GM21723 (cell line): ENCODE measurements at regions not wholly inside any gene's neighbourhood (a gene's known extent, or its start where the extent isn't known, plus 50 kb on each side); places are given as distances from the start of the nearest gene placed in this dataset.
A peak's percentile ranks its signal among the peaks of the same experiment; 100 is the strongest.

Source experiments
- ATAC-seq: cut with Tn5 transposase; IDR thresholded peaks from one replicate; pipeline ENCODE4 v1.9.1; 2021; ENCODE audit warnings: mild to moderate bottlenecking, moderate library complexity; ENCODE audit not compliant: unreplicated experiment

DNA sequence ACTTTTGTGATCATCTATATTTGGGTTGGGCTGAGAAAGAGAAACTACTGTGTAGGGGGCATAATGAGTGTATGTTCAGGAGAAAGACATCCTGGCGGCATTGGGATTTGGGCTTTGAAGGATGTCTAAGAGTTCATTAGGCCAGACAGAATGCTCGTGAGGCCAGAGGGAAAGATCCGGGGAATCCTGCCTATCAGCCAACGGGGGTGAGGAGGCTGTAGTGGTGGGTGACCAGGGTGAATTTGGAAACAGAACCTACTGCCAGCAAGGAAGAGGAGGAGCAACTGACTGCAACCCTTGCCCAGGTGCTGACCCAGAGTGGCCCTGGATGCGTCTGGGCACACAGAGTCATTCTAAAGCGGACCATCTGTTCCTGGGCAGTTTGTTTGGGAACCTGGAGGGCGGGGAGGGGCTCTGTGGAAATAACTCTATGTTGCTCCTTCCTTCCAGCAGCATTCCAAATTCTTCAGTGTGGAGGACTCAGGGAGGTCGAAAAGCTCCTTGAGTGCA, 56.9 kb upstream of the ECE1 start:
- ATAC-seq: no peak

DNA sequence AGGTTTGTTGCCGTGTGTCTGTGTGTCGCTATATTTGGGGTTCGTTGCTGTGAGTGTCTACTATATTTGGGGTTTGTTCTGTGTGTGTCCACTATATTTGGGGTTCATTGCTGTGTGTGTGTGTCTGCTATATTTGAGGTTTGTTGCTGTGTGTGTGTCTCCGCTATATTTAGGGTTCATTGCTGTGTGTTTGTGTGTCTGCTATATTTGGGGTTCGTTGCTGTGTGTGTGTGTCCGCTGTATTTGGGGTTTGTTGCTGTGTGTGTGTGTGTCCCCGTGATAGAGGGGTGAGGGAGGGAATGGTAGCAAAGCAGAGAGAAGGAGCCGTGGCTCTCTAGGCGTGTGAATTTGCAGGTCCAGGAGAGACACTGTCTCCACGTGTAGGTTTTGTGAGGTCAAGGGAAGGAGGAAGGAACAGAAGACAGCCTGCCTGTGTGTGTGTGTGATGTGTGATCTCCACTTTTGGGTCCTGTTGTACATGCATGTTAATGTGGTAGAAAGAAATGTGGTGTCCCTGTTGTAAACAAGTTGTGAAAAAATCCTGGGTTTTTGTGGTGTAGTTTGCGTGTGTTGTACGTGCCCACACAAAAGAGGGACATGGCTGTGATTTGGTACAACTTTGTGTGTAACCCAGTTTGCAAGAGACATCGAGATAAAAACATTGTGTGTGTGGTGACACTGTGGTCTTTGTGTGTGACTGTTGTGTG, 56.3 kb upstream of the ECE1 start:
- ATAC-seq: no peak

DNA sequence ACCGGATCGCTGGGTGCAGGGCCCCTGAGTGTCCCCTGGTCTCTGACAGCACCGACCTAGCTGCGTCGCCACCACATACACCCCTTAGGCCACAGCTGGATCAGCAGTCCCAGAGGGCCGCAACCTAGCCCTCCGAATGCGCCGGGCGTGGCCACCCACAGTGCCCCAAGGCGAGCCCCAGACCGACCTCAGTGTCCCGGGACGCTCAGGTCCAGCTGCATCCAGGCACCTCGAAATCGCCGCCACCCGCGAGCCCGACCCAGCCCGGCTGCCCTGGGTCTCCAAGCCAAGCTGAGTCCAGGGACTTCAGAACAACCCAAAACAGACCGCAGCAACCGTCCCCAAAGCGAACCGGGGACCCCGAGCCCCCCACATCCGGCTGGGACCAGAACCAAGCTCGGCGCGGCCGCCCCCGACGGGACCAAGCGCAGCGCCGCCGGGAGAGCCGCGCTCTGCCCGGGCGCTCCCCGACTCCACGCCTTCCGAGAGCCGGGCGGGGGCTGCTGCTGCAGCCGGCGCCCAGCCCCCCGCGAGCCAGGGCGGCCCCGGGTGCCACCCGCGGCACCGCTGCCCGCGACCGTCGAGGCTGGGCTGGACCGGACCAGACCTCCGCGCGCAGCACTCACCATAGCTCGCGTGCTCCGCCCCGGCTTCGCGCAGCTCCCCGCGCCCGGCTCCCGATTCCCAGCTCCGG, 54.6 kb upstream of the ECE1 start:
- peak; percentile 20 for ATAC-seq

DNA sequence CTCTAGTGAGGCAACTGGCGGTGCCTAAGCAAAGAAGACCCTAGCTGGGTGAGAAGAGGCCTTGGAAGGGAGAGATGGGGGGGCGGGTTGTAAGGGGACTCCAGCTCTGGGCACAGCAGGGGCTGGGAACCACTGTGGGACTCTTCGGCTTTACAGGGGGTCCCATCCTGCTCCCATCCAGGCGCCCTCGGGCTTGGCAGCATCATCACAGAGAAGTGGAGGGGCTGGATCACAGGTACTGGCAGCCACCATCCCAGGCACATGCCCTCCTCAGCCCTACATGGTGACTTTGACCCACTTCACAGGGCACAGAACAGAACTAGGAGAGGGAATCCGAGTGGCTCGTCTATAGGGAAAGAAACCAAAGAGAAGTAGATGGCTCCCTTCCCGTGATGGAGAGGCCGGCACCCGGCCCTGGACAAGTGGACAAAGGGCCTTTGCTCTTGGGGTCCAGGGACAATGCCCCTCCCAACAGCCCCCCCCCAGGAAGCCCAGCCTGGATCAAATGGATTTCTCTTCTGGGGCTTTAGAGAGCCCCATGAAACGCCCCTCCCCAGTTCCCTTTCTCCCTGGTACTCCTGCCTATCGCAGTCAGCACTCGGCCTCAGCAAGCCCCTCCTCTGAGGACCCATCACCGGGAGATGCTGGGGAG, 54.0 kb upstream of the ECE1 start:
- ATAC-seq: no peak

DNA sequence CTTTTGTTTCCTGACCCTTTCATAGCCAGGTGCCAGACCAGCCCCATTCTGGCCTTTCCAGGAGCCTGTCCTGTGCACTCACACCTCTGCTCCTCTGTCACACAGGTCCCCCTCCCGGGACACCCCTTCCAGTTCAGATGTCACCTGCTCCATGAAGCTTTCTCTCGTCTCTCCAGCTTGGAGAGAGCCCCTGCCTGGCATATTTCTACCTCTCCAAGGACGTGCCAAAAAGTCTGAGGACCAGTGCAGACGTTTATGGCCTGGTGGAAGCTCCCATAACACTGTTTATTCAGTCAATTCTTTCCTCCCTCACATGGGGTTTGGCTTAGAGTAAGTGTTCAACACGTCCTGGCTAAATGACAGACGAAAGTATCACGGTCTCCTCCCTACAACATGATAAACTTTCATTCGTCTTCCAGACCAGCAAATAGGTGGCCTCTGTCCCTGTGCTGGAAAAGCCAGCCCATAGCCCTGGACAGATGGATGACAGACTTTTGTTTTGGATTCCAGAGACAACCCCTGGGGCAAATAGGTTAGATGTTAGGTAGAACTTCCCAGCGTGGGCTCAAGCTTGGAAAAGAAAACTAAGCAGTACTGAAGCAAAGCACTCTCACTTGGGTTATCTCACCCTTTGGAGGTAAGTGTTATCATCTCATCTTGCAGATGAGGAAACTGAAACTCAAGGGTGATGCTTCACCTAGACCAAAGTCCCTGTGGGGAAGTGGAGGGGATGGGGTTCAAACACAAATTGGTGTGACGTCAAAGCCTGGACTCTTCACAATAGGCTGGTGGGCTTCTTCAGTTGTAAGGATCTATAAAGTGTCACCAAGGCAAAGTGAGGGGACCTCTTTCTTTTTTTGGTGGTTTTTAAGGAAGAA, 52.9 kb upstream of the ECE1 start:
- no peak for ATAC-seq

DNA sequence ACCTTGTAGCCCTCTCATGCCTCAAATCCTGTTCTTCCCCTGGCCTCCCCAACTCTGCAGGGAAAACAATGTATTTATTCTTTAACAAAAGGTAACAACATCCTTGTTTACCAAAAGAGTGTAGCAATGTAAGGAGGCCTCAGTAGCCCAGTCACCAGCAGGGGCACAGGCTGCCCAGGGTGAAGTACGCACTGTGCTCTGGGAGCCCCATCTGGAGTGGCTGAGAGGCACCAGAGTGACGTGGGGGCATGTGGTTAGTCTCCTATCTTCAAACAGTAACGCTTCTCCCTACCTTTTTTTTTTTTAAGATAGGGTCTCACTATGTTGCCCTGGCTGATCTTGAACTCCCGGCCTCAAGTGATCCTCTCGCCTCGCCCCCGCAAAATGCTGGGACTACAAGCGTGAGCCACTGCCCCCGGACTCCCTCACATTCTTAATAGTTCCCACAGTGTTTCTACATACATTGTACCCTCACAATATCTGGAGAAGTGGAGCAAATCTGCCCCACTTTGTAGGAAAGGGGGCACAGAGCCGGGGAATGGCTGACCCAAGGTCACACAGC, 51.3 kb upstream of the ECE1 start:
- ATAC-seq: no peak

DNA sequence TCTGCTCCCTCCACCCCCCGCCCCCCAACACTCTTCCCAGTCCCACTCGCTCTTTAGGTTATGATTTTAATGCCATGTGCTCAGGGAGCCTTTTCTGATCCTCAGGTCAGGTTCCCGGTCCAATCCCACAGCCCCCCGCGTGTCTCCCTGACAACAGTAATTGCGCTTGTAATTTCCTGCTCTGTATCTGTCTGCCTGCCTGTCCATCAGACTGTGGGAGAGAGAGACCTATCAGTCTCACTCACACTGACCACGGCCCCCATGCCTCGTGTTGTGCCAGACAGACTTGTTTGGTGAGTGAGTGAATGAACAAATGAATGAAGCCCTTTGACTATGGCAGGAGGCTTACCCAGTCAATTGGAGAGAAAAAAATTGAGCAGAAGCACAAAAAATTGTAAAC, 50.8 kb upstream of the ECE1 start:
- ATAC-seq: no peak

DNA sequence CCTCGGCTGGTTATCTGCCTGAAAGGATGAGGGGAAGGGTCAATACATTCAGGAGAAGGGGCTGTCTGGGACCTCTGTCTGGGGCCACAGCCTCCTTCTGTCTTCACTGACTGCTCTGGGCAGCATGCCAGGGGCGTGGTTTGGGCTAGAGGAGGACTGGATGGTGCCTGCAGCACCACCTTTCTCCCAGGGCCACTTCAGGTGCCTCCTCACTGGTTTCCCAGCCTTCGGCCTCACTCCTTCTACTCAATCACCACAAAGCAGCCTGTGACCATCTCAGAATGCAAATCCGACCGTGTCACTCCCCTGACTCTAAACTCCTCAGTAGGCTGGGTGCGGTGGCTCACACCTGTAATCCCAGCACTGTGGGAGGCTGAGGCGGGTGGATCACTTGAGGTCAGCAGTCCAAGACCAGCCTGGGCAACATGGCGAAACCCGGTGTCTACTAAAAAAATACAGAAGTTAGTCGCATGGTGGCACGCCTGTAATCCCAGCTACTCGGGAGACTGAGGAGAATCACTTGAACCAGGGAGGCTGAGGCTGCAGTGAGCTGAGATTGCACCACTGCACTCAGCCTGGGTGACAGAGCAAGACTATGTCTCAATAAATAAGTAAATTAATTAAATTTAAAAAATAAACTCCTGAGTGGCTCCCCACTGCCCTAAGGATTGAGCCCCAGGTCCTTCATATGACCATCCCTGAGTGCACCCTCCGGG, 50.1 kb upstream of the ECE1 start:
- ATAC-seq: no peak
